HEK293T (cell line): ENCODE measurements at regions not wholly inside any gene's neighbourhood (a gene's known extent, or its start where the extent isn't known, plus 50 kb on each side); places are given as distances from the start of the nearest gene placed in this dataset.

Experiments
- CTCF ChIA-PET: fragments of 350-600 bp; formaldehyde crosslinking; extraction: SDS; loops from one replicate; lab custom pipeline; 2021; ENCODE audit warnings: antibody characterized with exemption, inconsistent platforms; lab: Yijun Ruan, JAX
- POLR2A ChIA-PET: fragments of 350-600 bp; formaldehyde crosslinking; extraction: SDS; loops from one replicate; lab custom pipeline; 2020; ENCODE audit warnings: antibody characterized with exemption, inconsistent platforms; lab: Yijun Ruan, JAX
- DNase-seq: peaks from one replicate; pipeline ENCODE4 v3.0.0; 2012; ENCODE audit warnings: mixed read lengths; ENCODE audit errors: extremely low spot score
- ARNT ChIP-seq: fragments of 450-650 bp; IDR thresholded peaks from 2 replicates; pipeline ENCODE4 v1.6.1; 2017; ENCODE audit warnings: mild to moderate bottlenecking
- BHLHE40 ChIP-seq: fragments of 450-650 bp; IDR thresholded peaks from 2 replicates; pipeline ENCODE4 v1.6.1; 2016; ENCODE audit warnings: mild to moderate bottlenecking, moderate library complexity, borderline replicate concordance
- CTBP1 ChIP-seq: fragments of 450-650 bp; IDR thresholded peaks from 2 replicates; pipeline ENCODE4 v1.6.1; 2016; ENCODE audit warnings: borderline replicate concordance
- ELF4 ChIP-seq: fragments of 450-650 bp; IDR thresholded peaks from 2 replicates; pipeline ENCODE4 v1.6.1; 2017; ENCODE audit warnings: antibody characterized with exemption
- FOXA1 ChIP-seq: fragments of 450-650 bp; IDR thresholded peaks from 2 replicates; pipeline ENCODE4 v1.6.1; 2016; ENCODE audit warnings: mild to moderate bottlenecking
- FOXK2 ChIP-seq: fragments of 450-650 bp; IDR thresholded peaks from 2 replicates; pipeline ENCODE4 v1.6.1; 2016; ENCODE audit warnings: mild to moderate bottlenecking
- FOXM1 ChIP-seq: fragments of 450-650 bp; IDR thresholded peaks from 2 replicates; pipeline ENCODE4 v1.6.1; 2017; ENCODE audit warnings: mild to moderate bottlenecking, borderline replicate concordance
- HDGF ChIP-seq: fragments of 450-650 bp; IDR thresholded peaks from 2 replicates; pipeline ENCODE4 v1.6.1; 2017; ENCODE audit warnings: antibody characterized with exemption, borderline replicate concordance
- L3MBTL2 ChIP-seq: fragments of 450-650 bp; conservative IDR thresholded peaks from 2 replicates; pipeline ENCODE4 v1.6.1; 2016; ENCODE audit warnings: mild to moderate bottlenecking
- LEF1 ChIP-seq: fragments of 450-650 bp; IDR thresholded peaks from 2 replicates; pipeline ENCODE4 v1.6.1; 2017; ENCODE audit warnings: mild to moderate bottlenecking, borderline replicate concordance
- NFRKB ChIP-seq: fragments of 450-650 bp; IDR thresholded peaks from 2 replicates; pipeline ENCODE4 v1.6.1; 2016; ENCODE audit warnings: mild to moderate bottlenecking, moderate library complexity
- PKNOX1 ChIP-seq: fragments of 450-650 bp; IDR thresholded peaks from 2 replicates; pipeline ENCODE4 v1.6.1; 2016
- SP1 ChIP-seq: fragments of 450-650 bp; IDR thresholded peaks from 2 replicates; pipeline ENCODE4 v1.6.1; 2017
- SUZ12 ChIP-seq: fragments of 450-650 bp; IDR thresholded peaks from 2 replicates; pipeline ENCODE4 v1.6.1; 2016; ENCODE audit warnings: mild to moderate bottlenecking
- TARDBP ChIP-seq: fragments of 450-650 bp; IDR thresholded peaks from 2 replicates; pipeline ENCODE4 v1.6.1; 2016
- ZNF384 ChIP-seq: fragments of 450-650 bp; IDR thresholded peaks from 2 replicates; pipeline ENCODE4 v1.6.1; 2016

GRCh38 chr7:31260851-31261250 lies 79.7 kb downstream of the NEUROD6 start:
- CTCF ChIA-PET = interaction anchor here (0.6 to 0.7 kb wide), 3 partner anchors 476 to 1232 kb away, joined by 3 to 6 read pairs (median 5); no protein-coding TSS in a partner anchor
- TF ChIP-seq SUZ12 = no peak
- no peak for TF ChIP-seq ZNF384
- TF ChIP-seq CTBP1 = no peak
- no peak for TF ChIP-seq LEF1
- TF ChIP-seq PKNOX1 = no peak
- TF ChIP-seq SP1 = no peak
- TF ChIP-seq FOXA1 = no peak
- TF ChIP-seq FOXM1 = no peak
- no peak for TF ChIP-seq HDGF
- TF ChIP-seq NFRKB = no peak
- no peak for TF ChIP-seq ELF4
- no peak for TF ChIP-seq ARNT
- no peak for TF ChIP-seq FOXK2
- no peak for TF ChIP-seq L3MBTL2
- TF ChIP-seq BHLHE40 = no peak
- POLR2A ChIA-PET = no interaction called here
- no peak for DNase-seq

GRCh38 chr7:31258391-31258790 lies 82.1 kb downstream of the NEUROD6 start:
- TF ChIP-seq FOXK2 = no peak
- no peak for TF ChIP-seq PKNOX1
- TF ChIP-seq LEF1 = no peak
- no peak for TF ChIP-seq ELF4
- no peak for TF ChIP-seq FOXA1
- ChIA-PET POLR2A (interaction anchor here (1.4 kb wide), 1 partner anchor 9 kb away, joined by 3 read pairs; no protein-coding TSS in a partner anchor), CTCF (no interaction called here)
- no peak for DNase-seq

GRCh38 chr7:31256506-31256905 lies 84.0 kb downstream of the NEUROD6 start:
- TF ChIP-seq SUZ12 (no peak), L3MBTL2 (no peak), SP1 (no peak), TARDBP (no peak), FOXA1 (no peak), LEF1 (no peak), BHLHE40 (no peak), PKNOX1 (no peak), ARNT (no peak), ZNF384 (no peak), CTBP1 (no peak), ELF4 (no peak), NFRKB (no peak), HDGF (no peak), FOXM1 (no peak), FOXK2 (no peak)
- no peak for DNase-seq
- ChIA-PET POLR2A (no interaction called here), CTCF (no interaction called here)

- CTCF ChIA-PET = no interaction called here
- TF ChIP-seq ZNF384 = no peak
- TF ChIP-seq PKNOX1 = no peak
- no peak for TF ChIP-seq CTBP1
- TF ChIP-seq BHLHE40 = no peak
- no peak for TF ChIP-seq FOXK2
- TF ChIP-seq L3MBTL2 = no peak
- TF ChIP-seq FOXA1 = no peak
- TF ChIP-seq SP1 = no peak
- TF ChIP-seq ELF4 = no peak
- TF ChIP-seq NFRKB = no peak
- TF ChIP-seq HDGF = no peak
- no peak for TF ChIP-seq SUZ12
Observed at GRCh38 chr7:31254926-31255325, 85.6 kb downstream of the NEUROD6 start.

GRCh38 chr7:31253532-31253931 lies 87.0 kb downstream of the NEUROD6 start:
- TF ChIP-seq FOXK2 (no peak), HDGF (no peak), SP1 (no peak), LEF1 (no peak), CTBP1 (no peak)
- ChIA-PET CTCF (no interaction called here), POLR2A (no interaction called here)
- no peak for DNase-seq

More at GRCh38 chr7:31254926-31255325, 85.6 kb downstream of the NEUROD6 start:
- DNase-seq = no peak
- POLR2A ChIA-PET = no interaction called here

GRCh38 chr7:31251441-31251840 lies 89.1 kb downstream of the NEUROD6 start:
- TF ChIP-seq TARDBP = no peak
- TF ChIP-seq BHLHE40 = no peak
- TF ChIP-seq ZNF384 = no peak
- no peak for TF ChIP-seq CTBP1
- TF ChIP-seq FOXK2 = no peak
- no peak for TF ChIP-seq LEF1
- TF ChIP-seq ELF4 = no peak
- no peak for TF ChIP-seq FOXA1
- no peak for TF ChIP-seq PKNOX1
- no peak for TF ChIP-seq ARNT
- no peak for TF ChIP-seq NFRKB
- TF ChIP-seq FOXM1 = no peak
- no peak for TF ChIP-seq L3MBTL2
- no peak for DNase-seq
- ChIA-PET POLR2A (no interaction called here), CTCF (no interaction called here)
